Frontal cortex (tissue), 3 donors: ENCODE measurements at regions not wholly inside any gene's neighbourhood (a gene's known extent, or its start where the extent isn't known, plus 50 kb on each side); places are given as distances from the start of the nearest gene placed in this dataset.

Source experiments
- DNase-seq, 2 donors: peaks; one replicate each; pipeline ENCODE4 v3.0.0; 2012; ENCODE audit warnings: low spot score in 2 of 2
- FAIRE-seq: peaks from 2 replicates; lab custom pipeline; 2012; peaks lifted over from hg19 to GRCh38; lab: Jason Lieb, UNC
- donor health status: control.
- donor health status: control.
- donor health status: control.

DNA sequence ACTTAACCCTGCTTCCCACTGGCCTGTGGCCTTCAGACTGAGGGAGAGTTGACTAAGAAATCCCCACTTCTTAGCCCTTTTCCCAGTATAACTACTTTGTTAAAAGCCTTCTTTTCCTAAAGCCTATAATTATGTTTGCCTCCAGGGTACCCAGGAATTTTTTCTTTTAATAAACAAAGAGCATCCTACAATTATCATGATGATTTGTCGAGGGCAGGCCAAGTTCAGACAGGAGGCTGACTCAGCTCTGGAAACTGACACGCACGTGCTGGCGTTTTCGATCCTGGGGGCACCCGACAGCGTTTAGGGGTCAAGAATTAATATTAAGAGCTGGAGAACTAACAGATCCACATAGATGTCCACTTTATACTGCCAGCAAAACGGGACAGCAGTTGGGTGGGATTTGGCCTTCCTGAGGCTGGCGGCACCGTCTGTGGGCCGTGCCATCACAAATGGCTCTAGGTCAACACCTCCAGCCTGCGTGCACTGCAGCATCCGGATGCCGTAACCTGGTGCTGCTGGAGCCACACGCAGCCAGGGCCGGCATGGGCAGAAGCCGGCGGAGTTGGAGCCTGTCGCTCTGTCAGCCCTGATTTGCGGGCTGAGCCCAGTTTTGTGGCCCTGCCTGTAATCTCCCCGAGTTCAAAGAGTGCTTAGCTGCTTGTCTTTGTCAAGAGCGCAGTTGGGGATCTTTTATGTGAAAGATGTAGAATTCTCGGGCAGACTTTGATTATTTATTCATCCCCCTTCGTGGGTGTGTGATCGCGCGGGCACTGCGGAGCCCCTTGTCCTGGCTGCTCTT, 191.0 kb downstream of the GLI2 start:
- FAIRE-seq (no peak), DNase-seq (no peak)

DNA sequence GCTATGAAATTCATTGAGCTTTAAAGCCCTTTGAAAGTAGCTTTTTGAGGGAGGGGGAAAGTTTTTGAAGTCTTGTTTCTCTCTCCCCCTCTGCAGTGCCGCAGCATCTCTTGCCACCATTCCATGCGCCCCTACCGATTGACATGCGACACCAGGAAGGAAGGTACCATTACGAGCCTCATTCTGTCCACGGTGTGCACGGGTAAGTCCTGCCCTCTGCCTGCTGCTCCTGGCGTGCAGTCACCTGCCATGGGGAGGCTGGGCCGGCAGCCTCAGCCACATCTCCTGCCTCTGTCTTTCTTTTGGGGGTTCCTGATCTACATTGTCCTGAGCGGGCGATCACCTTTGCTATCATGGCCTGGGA, 191.6 kb downstream of the GLI2 start:
- no peak for DNase-seq
- FAIRE-seq: no peak

DNA sequence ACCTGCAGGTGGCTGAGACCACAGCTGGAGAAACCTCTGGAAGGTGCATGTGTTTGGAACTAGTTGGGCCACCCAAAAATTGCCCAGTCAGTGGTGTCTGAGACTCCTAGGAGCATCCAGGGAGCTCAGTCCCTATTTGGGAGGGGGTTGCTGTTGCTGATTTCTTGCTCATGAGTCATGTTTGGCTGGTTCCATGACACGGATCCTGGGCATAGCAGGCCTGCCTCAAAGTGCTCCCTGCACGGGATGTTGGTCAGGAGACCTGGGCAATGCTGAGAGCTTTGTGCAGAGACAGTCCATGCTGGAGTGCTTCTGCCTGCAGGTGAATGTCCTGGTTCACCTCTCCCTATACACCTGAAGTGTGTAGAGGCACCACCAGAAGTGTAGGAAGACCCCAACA, 194.2 kb downstream of the GLI2 start:
- no peak for DNase-seq
- no peak for FAIRE-seq

DNA sequence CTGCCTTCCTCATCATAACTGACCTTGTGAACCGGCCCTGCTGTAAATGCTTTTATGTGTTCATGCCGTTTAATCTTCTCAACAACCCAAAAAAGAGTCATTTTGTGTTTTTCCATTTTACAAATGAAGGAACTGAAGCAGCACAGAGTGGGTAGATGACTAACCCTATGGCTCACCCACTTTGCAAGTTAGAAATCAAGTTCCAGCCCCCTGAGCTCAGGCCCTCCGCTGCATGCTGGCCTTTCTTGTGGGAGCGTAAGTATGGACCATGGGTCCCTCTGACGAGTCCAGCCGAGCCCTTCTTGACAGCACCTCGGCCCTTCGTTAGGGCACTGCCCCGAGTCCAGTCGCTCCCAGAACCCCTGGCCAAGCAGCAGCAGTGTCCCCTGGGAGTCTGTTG, 194.6 kb downstream of the GLI2 start:
- FAIRE-seq: no peak
- no peak for DNase-seq

DNA sequence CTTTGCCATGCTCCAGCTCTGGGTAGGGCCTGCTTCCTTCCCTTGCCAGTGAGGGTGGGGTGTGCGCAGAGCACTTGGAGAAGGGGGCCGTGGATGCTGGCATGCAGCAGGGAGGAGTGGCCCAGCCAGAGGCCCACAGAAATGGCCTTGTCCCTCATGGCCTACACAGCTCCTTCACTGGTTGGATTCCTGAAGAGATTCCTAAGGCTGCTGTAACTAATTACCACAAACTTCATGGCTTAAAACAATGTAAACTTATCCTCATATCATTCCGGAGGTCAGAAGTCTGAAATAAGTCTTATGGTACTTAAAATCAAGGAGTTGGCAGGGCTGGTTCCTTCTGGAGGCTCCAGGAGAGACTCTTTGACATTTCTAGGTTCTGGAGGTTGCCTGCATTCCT, 195.2 kb downstream of the GLI2 start:
- no peak for DNase-seq
- FAIRE-seq: no peak

DNA sequence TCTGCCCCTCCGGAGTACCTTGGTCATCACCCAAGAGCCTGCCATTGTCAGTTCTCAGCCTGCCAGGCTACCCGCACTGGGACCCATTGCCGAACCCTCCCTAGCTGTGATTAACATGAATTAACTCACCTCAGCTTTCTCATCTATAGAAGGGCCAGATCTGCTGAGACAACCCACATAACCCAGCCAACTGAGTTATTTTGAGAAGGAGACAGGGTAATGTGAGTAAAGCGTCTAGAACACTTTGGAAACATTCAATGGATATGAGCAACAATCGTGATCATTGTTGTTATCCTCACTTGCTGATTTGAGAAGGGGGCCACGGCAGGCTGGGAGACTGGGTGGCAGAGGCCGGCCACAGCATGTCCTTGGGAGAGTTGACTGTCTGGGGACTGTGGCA, 196.8 kb downstream of the GLI2 start:
- no peak for FAIRE-seq
- DNase-seq: no peak

DNA sequence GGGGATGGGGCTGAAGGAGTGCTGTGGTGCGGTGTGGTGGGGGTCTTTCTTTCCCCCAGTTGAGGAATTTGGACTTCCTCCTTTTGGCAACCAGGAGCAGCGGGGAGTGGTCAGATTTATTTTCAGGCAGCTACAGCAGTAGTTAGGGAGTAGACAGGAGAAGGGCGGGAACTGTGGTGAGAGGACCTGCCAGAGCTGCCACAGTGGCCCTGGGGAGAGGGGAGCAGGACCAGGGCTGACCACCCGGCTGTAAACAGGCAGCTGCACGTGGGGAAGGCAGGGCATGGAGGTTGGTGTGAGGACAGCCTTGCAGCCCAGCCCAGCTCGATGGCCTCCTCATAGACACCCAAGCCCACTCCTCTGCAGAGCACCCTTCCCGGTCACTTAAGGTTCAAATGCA, 197.2 kb downstream of the GLI2 start:
- no peak for FAIRE-seq
- no peak for DNase-seq

DNA sequence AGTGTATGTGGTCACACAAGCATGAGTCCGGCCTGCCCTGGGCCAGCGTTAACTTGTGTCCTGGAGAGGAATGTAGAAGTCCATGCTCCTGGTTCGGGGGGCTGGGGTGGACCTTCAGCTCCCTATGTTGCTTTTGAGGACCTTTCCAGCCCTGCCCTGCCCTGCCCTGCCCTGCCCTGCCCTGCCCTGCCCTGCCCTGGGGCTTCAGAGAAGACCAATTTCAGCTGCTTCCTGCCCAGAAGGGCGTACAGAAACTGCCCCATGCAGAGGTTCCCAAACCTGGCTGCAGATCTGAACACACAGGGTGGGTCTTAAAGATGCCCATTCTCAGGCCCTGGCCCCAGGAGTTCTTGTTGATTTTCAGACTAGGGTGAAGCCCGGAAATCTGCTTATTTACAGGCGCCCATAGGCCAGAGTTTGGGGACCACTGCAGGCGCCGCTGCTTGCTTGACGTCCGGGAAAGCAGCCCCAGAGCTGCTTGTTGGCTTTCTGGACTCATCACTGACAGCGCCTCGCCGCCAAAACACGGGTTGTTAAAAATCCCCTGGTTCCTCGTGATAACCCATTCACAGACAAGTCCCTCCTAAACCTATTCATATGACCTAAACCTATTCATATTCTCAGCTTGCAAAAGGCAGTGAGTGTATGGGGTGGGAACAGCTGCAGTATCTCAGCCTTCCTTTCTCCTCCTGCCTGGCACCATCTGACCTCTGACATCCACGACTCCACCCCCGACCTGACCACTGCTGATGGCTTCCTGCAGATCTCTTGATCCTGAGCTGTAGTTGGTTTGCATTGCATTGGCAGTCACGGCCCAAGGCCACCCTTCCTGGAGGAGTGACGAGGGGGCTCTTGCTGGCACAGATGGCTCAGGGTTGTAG, 198.3 kb downstream of the GLI2 start:
- no peak for FAIRE-seq
- DNase-seq: no peak

DNA sequence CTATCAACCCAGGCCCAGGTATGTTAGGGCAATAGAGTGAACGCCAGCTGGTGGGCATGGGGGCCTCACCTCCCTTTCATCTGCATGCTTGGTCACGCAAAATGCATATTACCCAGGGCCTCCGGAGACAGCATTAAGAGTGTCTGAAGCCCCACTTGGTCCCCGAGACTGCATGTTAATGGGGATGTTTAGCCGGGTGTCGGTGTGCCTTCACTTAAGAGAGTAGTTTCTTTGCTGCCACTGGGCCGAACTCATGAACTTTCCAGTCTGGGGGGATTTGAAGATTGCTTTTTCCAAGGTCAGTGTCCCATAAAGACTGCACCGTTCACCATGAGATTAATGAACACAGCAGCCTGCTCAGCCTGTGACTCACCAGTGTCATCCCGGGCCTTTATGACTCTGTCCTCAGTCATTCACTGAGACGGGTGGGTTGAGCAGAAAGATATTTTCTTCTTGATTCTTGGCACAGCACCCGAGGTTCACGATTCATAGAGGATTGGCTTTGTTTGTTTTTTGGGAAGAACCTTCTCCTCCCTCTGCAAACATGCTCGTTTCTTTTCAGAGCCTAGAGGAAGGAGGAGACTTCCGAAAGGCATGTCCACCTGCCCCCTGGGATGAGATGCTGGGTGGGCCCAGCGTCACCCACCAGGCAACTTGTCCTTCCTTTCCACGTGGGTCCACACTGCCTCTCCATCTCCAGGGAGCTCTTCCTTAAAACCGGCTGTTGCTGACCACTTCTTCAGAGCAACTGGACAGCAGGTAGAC, 199.1 kb downstream of the GLI2 start:
- FAIRE-seq (no peak), DNase-seq (no peak)

DNA sequence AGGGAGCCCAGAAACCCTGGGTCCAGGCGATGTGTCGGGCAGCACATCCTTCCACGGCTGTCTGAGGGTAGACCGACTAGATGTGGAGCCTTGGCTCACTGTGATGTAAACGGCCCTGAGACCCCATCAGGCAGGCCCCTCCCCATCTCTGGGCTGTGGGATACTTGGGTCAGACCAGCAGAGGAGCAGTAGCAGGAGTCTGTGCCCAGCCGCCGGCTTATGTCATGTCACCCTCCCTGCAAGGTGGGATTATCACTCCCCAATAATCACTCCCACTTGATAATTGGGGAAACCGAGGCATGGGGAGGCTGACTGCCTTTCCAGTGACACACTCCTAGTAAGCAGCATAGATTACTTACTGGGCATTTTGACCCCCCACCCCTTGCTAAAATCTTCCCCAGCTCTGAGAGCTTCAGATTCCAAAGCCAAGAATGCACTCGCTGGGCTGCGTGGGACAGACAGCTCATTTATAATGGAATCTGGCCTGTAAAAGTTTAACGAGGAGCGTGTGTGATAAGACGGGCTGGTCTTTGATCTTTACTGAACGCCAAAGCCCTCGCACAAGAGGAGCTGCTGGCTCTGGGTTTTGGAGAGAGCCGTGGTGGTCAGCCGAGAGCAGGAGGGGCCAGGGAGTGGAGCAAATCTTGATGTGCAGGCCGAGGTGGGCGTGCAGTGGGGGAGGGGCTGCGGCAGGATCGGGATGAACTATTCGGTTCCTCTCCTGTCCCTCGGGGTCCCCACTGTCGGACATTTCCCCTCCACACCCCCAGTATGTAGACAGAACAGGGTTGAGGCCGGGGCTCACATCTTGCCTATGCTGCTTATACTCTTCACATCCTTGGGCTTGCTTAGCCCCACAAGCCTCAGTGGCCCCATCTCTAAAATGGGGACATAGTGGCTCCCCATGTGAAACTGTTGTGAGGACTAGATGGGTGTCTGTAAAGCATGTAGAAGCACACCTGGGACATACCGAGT, 200.0 kb downstream of the GLI2 start:
- no peak for DNase-seq
- FAIRE-seq: no peak

DNA sequence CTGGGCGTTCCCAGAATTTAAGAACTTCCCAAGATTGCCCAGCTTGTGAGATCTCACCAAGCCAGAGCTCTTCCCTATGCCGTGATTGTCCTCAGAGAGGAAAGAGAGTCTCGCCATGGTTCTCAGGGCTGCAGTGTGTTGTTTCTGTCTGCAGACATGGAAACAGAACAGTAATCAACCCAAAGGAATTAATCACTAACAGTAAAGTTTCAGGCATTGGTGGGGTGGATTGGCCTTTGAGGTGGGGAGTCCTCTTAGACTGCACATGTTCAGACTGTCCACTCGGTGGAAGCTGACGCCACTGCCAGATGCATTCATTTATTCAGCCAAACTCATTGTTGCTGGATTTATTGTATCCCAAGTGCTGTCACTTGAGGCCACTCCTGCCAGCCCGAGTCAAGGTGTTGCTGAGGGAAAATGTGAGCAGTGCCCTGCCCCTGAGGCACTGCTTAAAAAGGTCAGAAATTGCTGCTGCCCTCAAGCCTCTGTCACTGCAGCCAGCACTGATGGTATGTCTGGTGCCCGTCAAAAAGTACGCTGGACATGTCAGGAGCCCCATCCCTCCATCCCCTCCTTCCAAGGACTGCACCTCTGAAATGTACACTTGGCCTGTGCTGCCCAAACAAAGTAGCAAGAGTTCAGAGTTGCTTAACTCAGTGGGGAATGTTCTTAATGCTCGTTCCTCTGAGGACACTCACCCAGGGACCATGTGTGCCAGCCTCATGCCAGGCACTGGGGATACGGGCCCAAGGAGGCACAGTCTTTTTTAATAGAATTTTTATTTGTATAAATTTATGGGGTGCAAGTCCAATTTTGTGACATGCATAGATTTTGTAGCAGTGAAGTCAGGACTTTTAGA, 201.0 kb downstream of the GLI2 start:
- FAIRE-seq: no peak

DNA sequence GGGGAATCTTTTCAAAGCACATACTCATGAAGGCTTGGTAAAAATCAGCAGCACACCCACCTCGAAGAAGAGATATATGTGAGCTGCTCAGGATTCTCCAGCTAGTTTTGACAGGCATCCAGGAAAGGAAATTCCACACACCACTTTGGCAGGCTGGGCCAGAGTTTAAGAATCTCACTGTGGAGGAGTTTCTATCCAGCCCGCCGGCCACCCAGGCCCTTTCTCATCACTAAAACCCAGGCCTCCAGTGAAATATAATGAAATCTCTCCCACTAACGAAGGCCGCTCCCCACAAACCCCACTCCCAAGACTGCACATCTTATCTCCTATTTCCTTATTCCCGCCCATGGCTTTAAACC, 202.0 kb downstream of the GLI2 start:
- DNase-seq (no peak), FAIRE-seq (no peak)

More for the DNA sequence above, 201.0 kb downstream of the GLI2 start:
- DNase-seq: no peak

DNA sequence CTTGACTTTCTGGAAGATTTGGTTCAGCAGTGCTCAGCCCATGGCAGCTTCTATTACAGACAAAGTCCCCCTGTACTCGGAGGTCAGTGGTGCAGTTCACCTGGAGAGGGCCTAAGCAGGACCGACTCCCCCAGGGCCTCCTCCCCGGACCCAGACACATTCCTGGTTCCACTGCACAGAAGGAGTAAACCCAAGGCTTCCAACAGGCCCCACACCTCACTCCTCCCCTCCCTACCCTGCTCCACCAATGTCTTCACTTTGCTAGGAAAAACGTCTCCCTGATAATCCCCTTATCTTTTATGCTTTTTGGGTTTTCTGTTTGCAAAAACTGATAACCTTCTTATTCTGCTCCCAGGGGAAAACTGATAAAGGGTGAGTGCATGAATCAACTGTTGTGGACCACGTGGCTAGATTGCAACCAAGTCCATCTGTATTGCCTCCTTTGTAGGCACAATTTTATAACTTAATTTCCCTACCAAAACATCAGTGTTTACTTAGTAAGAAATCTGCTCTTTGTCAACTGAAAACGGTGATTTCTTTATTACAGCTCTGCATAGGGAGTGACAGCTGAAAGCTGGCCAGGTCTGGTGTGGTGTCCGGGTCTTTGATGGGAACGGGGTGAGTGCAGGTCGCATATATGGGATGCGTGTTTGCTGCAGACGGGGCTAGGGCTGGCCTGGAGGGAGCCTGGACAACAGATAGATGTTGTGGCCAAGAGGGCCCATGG, 202.5 kb downstream of the GLI2 start:
- FAIRE-seq (no peak), DNase-seq (no peak)

DNA sequence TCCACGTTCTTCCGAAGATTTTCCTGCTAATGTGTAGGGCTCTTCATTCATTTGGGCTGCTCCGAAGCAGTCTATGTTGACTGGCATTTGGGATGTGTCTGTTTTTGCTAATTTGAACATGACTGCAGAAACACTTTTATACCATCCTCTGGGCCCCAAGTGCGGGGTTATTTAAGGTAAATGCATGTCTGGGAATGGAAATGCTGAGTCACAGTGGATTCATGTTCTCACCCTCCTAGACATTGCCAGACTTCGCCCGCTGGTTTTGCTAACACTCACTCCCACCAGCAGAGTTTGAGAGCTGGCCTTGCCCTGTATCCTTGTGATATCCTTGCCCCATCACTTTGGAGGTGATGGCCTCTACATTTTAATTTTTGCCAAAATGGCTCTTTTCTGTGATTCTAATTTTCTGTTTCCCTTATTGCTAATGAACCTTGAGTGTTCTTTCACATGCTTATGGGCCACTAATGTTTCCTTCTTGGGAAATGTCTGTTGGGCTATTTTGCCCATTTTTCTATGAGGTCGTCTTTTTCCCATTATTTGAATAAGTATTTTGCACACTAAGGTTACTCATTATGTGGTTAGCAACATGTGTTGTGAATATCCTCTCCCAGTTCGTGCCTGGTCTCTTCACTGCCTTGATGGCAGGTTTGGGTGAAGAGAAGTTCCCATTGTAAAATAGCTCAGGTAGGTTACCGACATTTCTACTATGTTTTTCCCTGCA, 204.1 kb downstream of the GLI2 start:
- FAIRE-seq (no peak), DNase-seq (no peak)

DNA sequence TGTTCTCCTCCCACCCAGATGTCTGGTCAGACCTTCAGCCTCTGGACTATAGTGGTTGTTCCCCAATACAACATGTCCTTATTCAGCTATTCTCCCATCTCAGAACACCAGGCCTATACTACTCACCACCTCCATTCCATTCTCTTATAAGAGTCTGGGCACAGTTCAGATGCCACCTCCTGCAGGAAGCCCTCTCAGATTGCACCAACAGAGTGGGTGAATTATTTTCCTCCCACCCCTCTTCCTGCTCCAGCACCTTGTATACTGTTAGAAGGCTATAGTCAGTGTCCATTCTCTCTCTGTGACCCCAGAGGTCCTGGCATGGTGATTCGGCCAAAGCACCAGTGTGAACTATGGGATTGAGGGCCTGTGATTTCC, 204.6 kb downstream of the GLI2 start:
- no peak for FAIRE-seq

DNA sequence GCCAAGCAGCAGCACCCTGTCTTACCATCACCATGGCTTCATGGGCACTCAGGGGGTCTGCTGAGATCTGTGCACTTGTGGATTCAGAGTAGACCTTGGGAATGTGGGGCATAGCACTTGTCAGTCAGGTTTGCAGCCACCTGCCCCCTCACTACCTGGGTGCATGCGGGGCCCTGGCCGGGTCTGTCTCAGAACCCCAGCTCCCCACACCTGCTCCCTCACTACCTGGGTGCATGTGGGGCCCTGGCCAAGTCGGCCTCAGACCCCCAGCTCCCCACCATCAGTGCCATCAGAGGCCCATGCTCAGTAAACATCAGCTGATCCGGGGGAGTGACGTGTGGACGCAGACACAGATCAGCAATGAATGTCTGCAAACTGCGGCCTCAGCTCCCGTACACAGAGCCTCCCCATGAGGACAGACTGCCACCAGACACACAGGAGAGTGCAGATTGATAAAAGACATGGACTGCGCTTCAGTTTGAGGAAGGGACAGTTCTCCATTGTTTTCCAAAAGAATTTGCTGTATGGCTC, 205.1 kb downstream of the GLI2 start:
- FAIRE-seq: no peak

More for the DNA sequence above, 204.6 kb downstream of the GLI2 start:
- DNase-seq: no peak

DNA sequence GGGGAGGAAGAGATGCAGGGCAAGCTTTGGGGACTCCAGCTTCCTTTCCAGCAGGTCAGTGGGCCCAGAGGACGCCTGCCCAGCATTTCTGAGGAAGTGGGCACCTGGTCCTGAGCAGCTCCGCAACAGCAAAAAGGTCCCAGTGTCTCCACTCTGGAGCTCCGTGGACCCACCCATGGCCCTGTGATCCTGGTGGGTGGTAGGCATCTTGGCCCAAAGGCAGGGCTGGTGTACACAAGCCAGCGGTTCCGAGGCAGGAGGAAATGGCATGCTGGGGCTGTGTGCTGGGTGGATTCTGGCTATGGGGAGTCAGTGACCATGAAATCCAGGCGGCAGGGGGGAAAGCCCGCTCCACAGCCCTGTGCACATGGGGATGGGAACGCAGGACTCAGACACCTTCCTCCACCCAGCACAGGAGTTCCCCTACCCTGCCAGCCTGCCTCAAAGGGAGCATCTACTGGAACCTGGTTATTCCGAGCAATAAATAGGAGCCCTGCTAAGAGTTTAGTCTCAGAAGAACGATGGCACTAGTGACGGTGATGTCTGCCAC, 206.0 kb downstream of the GLI2 start:
- FAIRE-seq (no peak), DNase-seq (no peak)

More for the DNA sequence above, 205.1 kb downstream of the GLI2 start:
- no peak for DNase-seq
